ENCODE measurements at regions not wholly inside any gene's neighbourhood (a gene's known extent, or its start where the extent isn't known, plus 50 kb on each side); places are given as distances from the start of the nearest gene placed in this dataset.

- H2AFZ ChIP-seq (ENCODE audit: low read length) = no peak overlapping the region
- TF ChIP-seq CTCF (IDR thresholded peaks at IDR 0.05; ENCODE audit: extremely low read depth, low read depth, low read length) = no peak
- no peak overlapping the region for H3K4me2 ChIP-seq (ENCODE audit: insufficient read depth, low read length)
- DNase-seq (ENCODE audit: insufficient read length, low spot score, missing footprints) = no peak
- H3K27me3 ChIP-seq (ENCODE audit: insufficient read depth, low read length) = no peaks in the 10 kb centered on the region
- no peaks in the 10 kb centered on the region for H4K20me1 ChIP-seq (ENCODE audit: insufficient read depth, low read length)
- no peaks in the 10 kb centered on the region for H3K36me3 ChIP-seq (ENCODE audit: insufficient read depth, low read length)
- no peaks in the 10 kb centered on the region for H3K4me1 ChIP-seq (ENCODE audit: insufficient read depth, low read length)
- H3K4me3 ChIP-seq (ENCODE audit: insufficient read depth, low read length) = no peak overlapping the region
- no peaks in the 10 kb centered on the region for H3K79me2 ChIP-seq (ENCODE audit: insufficient read depth, low read length)
- peaks cover 4% of the 10 kb centered on the region for H3K9me3 ChIP-seq (ENCODE audit: low read depth, low read length)
- H3K27ac ChIP-seq (ENCODE audit: low read depth, low read length) = no peak overlapping the region
These were observed 315.9 kb downstream of the BCHE start for GRCh38 chr3:165521131-165521871.

GRCh38 chr3:165519687-165520086, 317.5 kb downstream of the BCHE start:
- Histone ChIP-seq H4K20me1 (ENCODE audit: insufficient read depth, low read length) (no peaks in the 10 kb centered on the region), H3K4me1 (ENCODE audit: insufficient read depth, low read length) (no peaks in the 10 kb centered on the region), H3K4me3 (ENCODE audit: insufficient read depth, low read length) (no peak overlapping the region), H3K36me3 (ENCODE audit: insufficient read depth, low read length) (no peaks in the 10 kb centered on the region), H2AFZ (ENCODE audit: low read length) (no peak overlapping the region), H3K27ac (ENCODE audit: low read depth, low read length) (no peak overlapping the region), H3K27me3 (ENCODE audit: insufficient read depth, low read length) (no peaks in the 10 kb centered on the region), H3K79me2 (ENCODE audit: insufficient read depth, low read length) (no peaks in the 10 kb centered on the region), H3K9me3 (ENCODE audit: low read depth, low read length) (peaks cover 2% of the 10 kb centered on the region), H3K4me2 (ENCODE audit: insufficient read depth, low read length) (no peak overlapping the region)
- no peak for TF ChIP-seq CTCF (IDR thresholded peaks at IDR 0.05; ENCODE audit: extremely low read depth, low read depth, low read length)
- no peak for DNase-seq (ENCODE audit: insufficient read length, low spot score, missing footprints)

GRCh38 chr3:165518346-165518745, 318.9 kb downstream of the BCHE start:
- H3K9me3 ChIP-seq (ENCODE audit: low read depth, low read length) = peaks cover 2% of the 10 kb centered on the region
- H2AFZ ChIP-seq (ENCODE audit: low read length) = no peak overlapping the region
- no peaks in the 10 kb centered on the region for H3K27me3 ChIP-seq (ENCODE audit: insufficient read depth, low read length)
- H3K4me3 ChIP-seq (ENCODE audit: insufficient read depth, low read length) = no peak overlapping the region
- no peak overlapping the region for H3K27ac ChIP-seq (ENCODE audit: low read depth, low read length)
- no peaks in the 10 kb centered on the region for H4K20me1 ChIP-seq (ENCODE audit: insufficient read depth, low read length)
- no peaks in the 10 kb centered on the region for H3K4me1 ChIP-seq (ENCODE audit: insufficient read depth, low read length)
- no peaks in the 10 kb centered on the region for H3K36me3 ChIP-seq (ENCODE audit: insufficient read depth, low read length)
- no peak overlapping the region for H3K4me2 ChIP-seq (ENCODE audit: insufficient read depth, low read length)
- TF ChIP-seq CTCF (IDR thresholded peaks at IDR 0.05; ENCODE audit: extremely low read depth, low read depth, low read length) = no peak
- H3K79me2 ChIP-seq (ENCODE audit: insufficient read depth, low read length) = no peaks in the 10 kb centered on the region
- DNase-seq (ENCODE audit: insufficient read length, low spot score, missing footprints) = no peak

- no peaks in the 10 kb centered on the region for H4K20me1 ChIP-seq (ENCODE audit: insufficient read depth, low read length)
- no peaks in the 10 kb centered on the region for H3K27me3 ChIP-seq (ENCODE audit: insufficient read depth, low read length)
- H3K4me3 ChIP-seq (ENCODE audit: insufficient read depth, low read length) = no peak overlapping the region
- no peak overlapping the region for H3K4me2 ChIP-seq (ENCODE audit: insufficient read depth, low read length)
- peaks cover 2% of the 10 kb centered on the region for H3K9me3 ChIP-seq (ENCODE audit: low read depth, low read length)
- no peaks in the 10 kb centered on the region for H3K36me3 ChIP-seq (ENCODE audit: insufficient read depth, low read length)
- no peak for DNase-seq (ENCODE audit: insufficient read length, low spot score, missing footprints)
- no peaks in the 10 kb centered on the region for H3K79me2 ChIP-seq (ENCODE audit: insufficient read depth, low read length)
- TF ChIP-seq CTCF (IDR thresholded peaks at IDR 0.05; ENCODE audit: extremely low read depth, low read depth, low read length) = no peak
- no peak overlapping the region for H3K27ac ChIP-seq (ENCODE audit: low read depth, low read length)
- H3K4me1 ChIP-seq (ENCODE audit: insufficient read depth, low read length) = no peaks in the 10 kb centered on the region
- H2AFZ ChIP-seq (ENCODE audit: low read length) = no peak overlapping the region
These were observed 317.8 kb upstream of the SLITRK3 start for GRCh38 chr3:165513715-165514701.
